SK-N-MC (cell line): ENCODE measurements at regions not wholly inside any gene's neighbourhood (a gene's known extent, or its start where the extent isn't known, plus 50 kb on each side); places are given as distances from the start of the nearest gene placed in this dataset.

ENCODE experiments used
- DNase-seq: peaks from one replicate; pipeline ENCODE4 v3.0.0-alpha.2; 2011; ENCODE audit warnings: low read depth, low spot score
- H3K27ac ChIP-seq: fragments of 200-600 bp; sonication (generic); 2 replicates; pipeline ENCODE4 v1.5.1; 2016; ENCODE audit warnings: mixed run types
- H3K36me3 ChIP-seq: fragments of 200-600 bp; sonication (generic); 2 replicates; pipeline ENCODE4 v1.6.1; 2017; ENCODE audit warnings: antibody characterized with exemption, low read length, mixed read lengths; ENCODE audit not compliant: insufficient read depth
- H3K4me3 ChIP-seq: fragments of 200-600 bp; sonication (generic); 2 replicates; pipeline ENCODE4 v1.5.1; 2016
- H3K9ac ChIP-seq: fragments of 200-600 bp; sonication (generic); 2 replicates; pipeline ENCODE4 v1.8.0; 2017; ENCODE audit warnings: mixed run types, mixed read lengths; ENCODE audit not compliant: insufficient read length
- H3K9me3 ChIP-seq: fragments of 200-600 bp; sonication (generic); 2 replicates; pipeline ENCODE4 v1.6.1; 2017; ENCODE audit warnings: low read depth, mild to moderate bottlenecking, antibody characterized with exemption, low read length, moderate library complexity, mixed read lengths
- EZH2 ChIP-seq: fragments of 200-600 bp; sonication (generic); IDR thresholded peaks from one replicate; pipeline ENCODE4 v1.6.1; 2017; ENCODE audit warnings: antibody characterized with exemption
- FOXP2 ChIP-seq: optimal IDR thresholded peaks from 2 replicates; pipeline ENCODE3; 2011; ENCODE audit warnings: mild to moderate bottlenecking, moderate library complexity; ENCODE audit not compliant: insufficient read depth; ENCODE audit errors: extremely low read length, control extremely low read depth
- POLR2AphosphoS5 ChIP-seq: IDR thresholded peaks from 2 replicates; pipeline ENCODE4 v1.6.1; 2012; ENCODE audit warnings: mild to moderate bottlenecking, low read depth, low read length, borderline replicate concordance

GRCh38 chr18:37889963-37890362 lies 324.4 kb upstream of the CELF4 start:
- Histone ChIP-seq H3K9ac (no peak overlapping the region), H3K4me3 (no peak overlapping the region), H3K36me3 (no peaks in the 10 kb centered on the region), H3K9me3 (no peaks in the 10 kb centered on the region), H3K27ac (no peak overlapping the region)
- TF ChIP-seq FOXP2 (no peak), POLR2AphosphoS5 (no peak), EZH2 (no peak)
- no peak for DNase-seq

DNA sequence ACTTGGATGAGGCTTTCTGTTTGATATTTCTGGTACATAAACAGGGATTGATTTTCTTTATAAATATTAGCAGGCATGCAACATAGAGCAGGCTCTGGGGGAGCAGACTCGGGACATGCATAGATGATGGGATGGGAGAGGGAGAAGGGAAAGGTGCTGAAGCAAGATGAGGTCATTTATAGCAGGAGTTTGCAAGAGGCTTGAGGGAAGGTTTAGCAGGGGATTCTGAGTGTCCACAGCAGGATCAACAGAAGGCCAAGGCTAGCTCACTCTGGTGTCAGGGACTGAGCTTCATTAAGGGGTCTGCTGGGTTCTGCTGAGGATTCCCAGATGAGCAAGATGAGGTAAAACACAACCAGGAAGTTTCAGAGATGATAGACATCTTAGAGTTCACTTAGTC lies 309.1 kb upstream of the CELF4 start:
- H3K36me3 ChIP-seq, result no peaks in the 10 kb centered on the region
- no peak for DNase-seq
- no peak overlapping the region for H3K9ac ChIP-seq
- no peak overlapping the region for H3K27ac ChIP-seq
- no peak overlapping the region for H3K4me3 ChIP-seq
- no peaks in the 10 kb centered on the region for H3K9me3 ChIP-seq
- TF ChIP-seq EZH2 (no peak), FOXP2 (no peak), POLR2AphosphoS5 (no peak)

- Histone ChIP-seq H3K36me3 (no peaks in the 10 kb centered on the region), H3K27ac (no peak overlapping the region), H3K9ac (no peak overlapping the region), H3K4me3 (no peak overlapping the region), H3K9me3 (no peaks in the 10 kb centered on the region)
- TF ChIP-seq EZH2 (no peak), FOXP2 (no peak), POLR2AphosphoS5 (no peak)
- DNase-seq, result no peak
Observed at GRCh38 chr18:37873416-37873815, 307.8 kb upstream of the CELF4 start.

DNA sequence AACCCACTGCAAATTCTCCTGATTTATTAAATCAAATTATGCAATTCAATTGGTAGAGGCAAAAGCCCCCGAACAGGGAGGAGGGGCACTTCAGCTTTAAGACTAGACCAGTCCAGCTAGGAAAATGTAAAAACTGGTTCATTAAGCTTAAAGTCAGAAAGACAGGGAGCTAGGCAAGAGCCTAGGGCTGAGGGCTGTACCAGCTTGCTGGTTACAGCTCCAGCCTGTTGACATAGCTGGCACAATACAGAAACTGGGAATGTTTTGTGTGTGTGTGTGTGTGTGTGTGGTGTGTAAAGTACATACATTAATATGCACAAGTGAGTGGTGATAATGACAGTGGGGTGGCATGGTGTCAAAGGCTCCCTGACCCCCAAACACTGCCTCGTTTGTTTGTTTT lies 307.0 kb upstream of the CELF4 start:
- no peak for TF ChIP-seq POLR2AphosphoS5
- no peak for TF ChIP-seq EZH2
- no peak for TF ChIP-seq FOXP2
- H3K27ac ChIP-seq, result no peak overlapping the region
- no peaks in the 10 kb centered on the region for H3K36me3 ChIP-seq
- no peak for DNase-seq
- H3K9ac ChIP-seq, result no peak overlapping the region
- H3K9me3 ChIP-seq, result no peaks in the 10 kb centered on the region
- no peak overlapping the region for H3K4me3 ChIP-seq

- Histone ChIP-seq H3K27ac (no peak overlapping the region), H3K36me3 (no peaks in the 10 kb centered on the region), H3K4me3 (no peak overlapping the region), H3K9ac (no peak overlapping the region), H3K9me3 (no peaks in the 10 kb centered on the region)
- no peak for DNase-seq
- TF ChIP-seq EZH2 (no peak), POLR2AphosphoS5 (no peak), FOXP2 (no peak)
Observed at GRCh38 chr18:37871561-37871960, 306.0 kb upstream of the CELF4 start.

- Histone ChIP-seq H3K4me3 (no peak overlapping the region), H3K9ac (no peak overlapping the region), H3K27ac (no peak overlapping the region), H3K9me3 (no peaks in the 10 kb centered on the region), H3K36me3 (no peaks in the 10 kb centered on the region)
- no peak for TF ChIP-seq POLR2AphosphoS5
- no peak for TF ChIP-seq FOXP2
- TF ChIP-seq EZH2, result no peak
- DNase-seq, result no peak
Observed at GRCh38 chr18:37869051-37869450, 303.5 kb upstream of the CELF4 start.

- no peaks in the 10 kb centered on the region for H3K9me3 ChIP-seq
- no peak for DNase-seq
- H3K27ac ChIP-seq, result no peak overlapping the region
- H3K36me3 ChIP-seq, result no peaks in the 10 kb centered on the region
- no peak overlapping the region for H3K9ac ChIP-seq
- no peak overlapping the region for H3K4me3 ChIP-seq
- TF ChIP-seq EZH2 (no peak), FOXP2 (no peak), POLR2AphosphoS5 (no peak)
Observed at GRCh38 chr18:37864122-37864521, 298.5 kb upstream of the CELF4 start.

DNA sequence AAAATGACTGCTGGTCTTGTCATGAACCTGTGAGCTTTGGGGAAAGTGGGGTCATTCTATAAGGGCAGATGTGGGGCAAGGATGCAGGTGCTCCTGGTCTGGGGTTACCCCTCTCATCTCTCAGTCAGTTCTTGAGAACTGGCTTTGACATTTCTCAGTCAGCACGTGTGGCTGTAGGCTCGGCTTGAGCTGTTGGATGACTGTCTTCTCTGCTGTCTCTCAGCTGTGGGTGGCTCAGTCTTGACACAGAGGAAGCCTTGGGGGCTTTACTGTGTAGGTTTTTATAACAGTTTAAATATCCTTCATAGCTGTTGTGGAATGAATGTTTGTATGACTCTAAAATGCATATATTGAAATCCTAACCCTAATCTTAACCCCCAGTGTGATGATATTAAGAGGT lies 296.4 kb upstream of the CELF4 start:
- Histone ChIP-seq H3K9ac (no peak overlapping the region), H3K9me3 (no peaks in the 10 kb centered on the region), H3K36me3 (no peaks in the 10 kb centered on the region), H3K27ac (no peak overlapping the region), H3K4me3 (no peak overlapping the region)
- DNase-seq, result no peak
- TF ChIP-seq POLR2AphosphoS5, result no peak
- TF ChIP-seq FOXP2, result no peak
- no peak for TF ChIP-seq EZH2

GRCh38 chr18:37854396-37854795 lies 288.8 kb upstream of the CELF4 start:
- no peak overlapping the region for H3K4me3 ChIP-seq
- H3K36me3 ChIP-seq, result no peaks in the 10 kb centered on the region
- no peak for DNase-seq
- no peak overlapping the region for H3K27ac ChIP-seq
- TF ChIP-seq POLR2AphosphoS5 (no peak), FOXP2 (no peak), EZH2 (no peak)
- no peaks in the 10 kb centered on the region for H3K9me3 ChIP-seq
- H3K9ac ChIP-seq, result no peak overlapping the region
